HepG2 (cell line): ENCODE measurements at regions not wholly inside any gene's neighbourhood (a gene's known extent, or its start where the extent isn't known, plus 50 kb on each side); places are given as distances from the start of the nearest gene placed in this dataset.

Source experiments
- EED ChIP-seq: sonication (generic); formaldehyde crosslinking; IDR thresholded peaks from 2 replicates; pipeline ENCODE4 v1.5.0; 2020; ENCODE audit warnings: mild to moderate bottlenecking, missing genetic modification reagents
- FOXA1 ChIP-seq, 2 experiments: fragments of 450-650 bp in 1 of 2; sonication (generic) in 1 of 2; formaldehyde crosslinking in 1 of 2; IDR thresholded peaks; 2 replicates each; pipeline versions ENCODE4 v1.4.0 to v1.6.1; 2016 to 2020; ENCODE audit warnings: missing genetic modification reagents in 1 of 2
- HNRNPLL ChIP-seq: fragments of 200-400 bp; formaldehyde crosslinking; IDR thresholded peaks from 2 replicates; pipeline ENCODE4 v1.6.1; 2017; ENCODE audit warnings: mild to moderate bottlenecking, low read depth, low read length; ENCODE audit not compliant: poor library complexity, severe bottlenecking
- KMT2B ChIP-seq: IDR thresholded peaks from 2 replicates; pipeline ENCODE4 v1.6.1; 2016; ENCODE audit warnings: missing genetic modification reagents, missing compliant biosample characterization
- MXI1 ChIP-seq: IDR thresholded peaks from 3 replicates; pipeline ENCODE4 v1.6.1; 2012; ENCODE audit warnings: low read depth, low read length, inconsistent platforms, borderline replicate concordance
- NFYC ChIP-seq: IDR thresholded peaks from 2 replicates; pipeline ENCODE4 v1.6.1; 2016; ENCODE audit warnings: missing genetic modification reagents, missing compliant biosample characterization
- PCBP1 ChIP-seq: fragments of 200-400 bp; formaldehyde crosslinking; IDR thresholded peaks from 2 replicates; pipeline ENCODE4 v1.6.1; 2017; ENCODE audit warnings: mild to moderate bottlenecking, low read depth, low read length, borderline replicate concordance
- RARA ChIP-seq: IDR thresholded peaks from 2 replicates; pipeline ENCODE4 v1.6.1; 2016; ENCODE audit warnings: missing genetic modification reagents, missing compliant biosample characterization
- SNAI1 ChIP-seq: sonication (generic); formaldehyde crosslinking; IDR thresholded peaks from 2 replicates; pipeline ENCODE4 v1.5.0; 2020; ENCODE audit warnings: mild to moderate bottlenecking, missing genetic modification reagents, borderline replicate concordance
- SP4 ChIP-seq: sonication (generic); formaldehyde crosslinking; IDR thresholded peaks from 2 replicates; pipeline ENCODE4 v1.8.1; 2023; ENCODE audit warnings: mild to moderate bottlenecking, missing genetic modification reagents
- STAG1 ChIP-seq: sonication (generic); formaldehyde crosslinking; IDR thresholded peaks from 2 replicates; pipeline ENCODE4 v1.4.0; 2020; ENCODE audit warnings: missing genetic modification reagents
- TCF12 ChIP-seq, 2 experiments: fragments of 450-650 bp in 1 of 2; sonication (generic) in 1 of 2; formaldehyde crosslinking in 1 of 2; IDR thresholded peaks; 2 replicates each; pipeline versions ENCODE4 v1.6.1 to v1.8.0; 2017 to 2022; ENCODE audit warnings: antibody characterized with exemption in 1 of 2, mild to moderate bottlenecking in 1 of 2, missing genetic modification reagents in 1 of 2, moderate library complexity in 1 of 2
- TCF7L2 ChIP-seq: IDR thresholded peaks from 2 replicates; pipeline ENCODE4 v1.6.1; 2011; ENCODE audit warnings: mild to moderate bottlenecking, low read depth, low read length, moderate library complexity
- ZFP36 ChIP-seq: fragments of 150-350 bp; IDR thresholded peaks from 2 replicates; pipeline ENCODE4 v1.6.1; 2018; ENCODE audit warnings: borderline replicate concordance, low read length, low read depth; ENCODE audit not compliant: partially characterized antibody
- ZNF30 ChIP-seq: sonication (generic); formaldehyde crosslinking; IDR thresholded peaks from 2 replicates; pipeline ENCODE4 v1.5.0; 2020; ENCODE audit warnings: mild to moderate bottlenecking, missing genetic modification reagents
- TF ChIP-seq, protein P1 (sequence below): sonication (generic); formaldehyde crosslinking; IDR thresholded peaks from 2 replicates; pipeline ENCODE4 v1.8.1; 2023; ENCODE audit warnings: mild to moderate bottlenecking, missing genetic modification reagents
- TF ChIP-seq, protein P2 (sequence below): sonication (generic); formaldehyde crosslinking; IDR thresholded peaks from 2 replicates; pipeline ENCODE4 v1.5.1; 2020; ENCODE audit warnings: mild to moderate bottlenecking, missing genetic modification reagents, borderline replicate concordance
- TF ChIP-seq, protein P3 (sequence below): sonication (generic); formaldehyde crosslinking; IDR thresholded peaks from 2 replicates; pipeline ENCODE4 v1.4.0; 2020; ENCODE audit warnings: missing genetic modification reagents
- TF ChIP-seq, protein P4 (sequence below): sonication (generic); formaldehyde crosslinking; IDR thresholded peaks from 2 replicates; pipeline ENCODE4 v1.9.0; 2021; ENCODE audit warnings: missing genetic modification reagents, borderline replicate concordance

DNA sequence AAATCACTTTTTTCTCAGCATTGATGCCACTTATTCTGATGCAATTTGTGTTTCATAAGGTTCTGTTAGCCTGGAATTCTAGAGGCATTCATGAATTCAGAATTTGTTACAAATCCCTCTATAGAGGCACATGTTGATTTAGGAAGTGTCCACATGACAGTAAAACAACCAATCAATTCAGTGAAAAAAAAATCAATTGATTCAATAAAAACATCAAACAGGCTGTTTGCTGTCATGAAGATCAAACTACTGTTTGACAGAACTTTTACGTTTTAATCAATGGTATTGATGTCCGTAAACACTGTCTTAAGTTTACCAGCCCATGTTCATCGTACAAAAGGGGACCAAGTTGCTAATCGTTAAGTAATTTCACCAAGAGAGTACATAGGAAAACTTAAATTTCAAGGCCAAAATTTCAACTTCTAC, 261.5 kb downstream of the FIGN start (continued):
- TF ChIP-seq, protein P1, sequence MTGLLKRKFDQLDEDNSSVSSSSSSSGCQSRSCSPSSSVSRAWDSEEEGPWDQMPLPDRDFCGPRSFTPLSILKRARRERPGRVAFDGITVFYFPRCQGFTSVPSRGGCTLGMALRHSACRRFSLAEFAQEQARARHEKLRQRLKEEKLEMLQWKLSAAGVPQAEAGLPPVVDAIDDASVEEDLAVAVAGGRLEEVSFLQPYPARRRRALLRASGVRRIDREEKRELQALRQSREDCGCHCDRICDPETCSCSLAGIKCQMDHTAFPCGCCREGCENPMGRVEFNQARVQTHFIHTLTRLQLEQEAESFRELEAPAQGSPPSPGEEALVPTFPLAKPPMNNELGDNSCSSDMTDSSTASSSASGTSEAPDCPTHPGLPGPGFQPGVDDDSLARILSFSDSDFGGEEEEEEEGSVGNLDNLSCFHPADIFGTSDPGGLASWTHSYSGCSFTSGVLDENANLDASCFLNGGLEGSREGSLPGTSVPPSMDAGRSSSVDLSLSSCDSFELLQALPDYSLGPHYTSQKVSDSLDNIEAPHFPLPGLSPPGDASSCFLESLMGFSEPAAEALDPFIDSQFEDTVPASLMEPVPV: no peak
- TF ChIP-seq MXI1 (0 out of 3 replicates have a peak, but pooled peaks have one; percentile 33), FOXA1 (IDR thresholded peaks at IDR 0.05) (peak; percentile 94), FOXA1 (CRISPR knock-in tag; IDR thresholded peaks at IDR 0.05) (peak; percentile 39; the same call in 1 of the 2 replicates), RARA (CRISPR knock-in tag) (peak; percentile 64), ZNF30 (CRISPR knock-in tag) (no peak), TCF7L2 (peak; percentile 87), PCBP1 (no peak), KMT2B (CRISPR knock-in tag) (no peak), TCF12 (IDR thresholded peaks at IDR 0.05) (no peak), TCF12 (CRISPR knock-in tag; IDR thresholded peaks at IDR 0.05) (peak; percentile 93), HNRNPLL (no peak), SNAI1 (no peak), STAG1 (CRISPR knock-in tag) (no peak), NFYC (CRISPR knock-in tag) (peak; percentile 56), EED (CRISPR knock-in tag) (no peak), SP4 (CRISPR knock-in tag) (no peak), ZFP36 (peak; percentile 60)
- TF ChIP-seq, protein P2, sequence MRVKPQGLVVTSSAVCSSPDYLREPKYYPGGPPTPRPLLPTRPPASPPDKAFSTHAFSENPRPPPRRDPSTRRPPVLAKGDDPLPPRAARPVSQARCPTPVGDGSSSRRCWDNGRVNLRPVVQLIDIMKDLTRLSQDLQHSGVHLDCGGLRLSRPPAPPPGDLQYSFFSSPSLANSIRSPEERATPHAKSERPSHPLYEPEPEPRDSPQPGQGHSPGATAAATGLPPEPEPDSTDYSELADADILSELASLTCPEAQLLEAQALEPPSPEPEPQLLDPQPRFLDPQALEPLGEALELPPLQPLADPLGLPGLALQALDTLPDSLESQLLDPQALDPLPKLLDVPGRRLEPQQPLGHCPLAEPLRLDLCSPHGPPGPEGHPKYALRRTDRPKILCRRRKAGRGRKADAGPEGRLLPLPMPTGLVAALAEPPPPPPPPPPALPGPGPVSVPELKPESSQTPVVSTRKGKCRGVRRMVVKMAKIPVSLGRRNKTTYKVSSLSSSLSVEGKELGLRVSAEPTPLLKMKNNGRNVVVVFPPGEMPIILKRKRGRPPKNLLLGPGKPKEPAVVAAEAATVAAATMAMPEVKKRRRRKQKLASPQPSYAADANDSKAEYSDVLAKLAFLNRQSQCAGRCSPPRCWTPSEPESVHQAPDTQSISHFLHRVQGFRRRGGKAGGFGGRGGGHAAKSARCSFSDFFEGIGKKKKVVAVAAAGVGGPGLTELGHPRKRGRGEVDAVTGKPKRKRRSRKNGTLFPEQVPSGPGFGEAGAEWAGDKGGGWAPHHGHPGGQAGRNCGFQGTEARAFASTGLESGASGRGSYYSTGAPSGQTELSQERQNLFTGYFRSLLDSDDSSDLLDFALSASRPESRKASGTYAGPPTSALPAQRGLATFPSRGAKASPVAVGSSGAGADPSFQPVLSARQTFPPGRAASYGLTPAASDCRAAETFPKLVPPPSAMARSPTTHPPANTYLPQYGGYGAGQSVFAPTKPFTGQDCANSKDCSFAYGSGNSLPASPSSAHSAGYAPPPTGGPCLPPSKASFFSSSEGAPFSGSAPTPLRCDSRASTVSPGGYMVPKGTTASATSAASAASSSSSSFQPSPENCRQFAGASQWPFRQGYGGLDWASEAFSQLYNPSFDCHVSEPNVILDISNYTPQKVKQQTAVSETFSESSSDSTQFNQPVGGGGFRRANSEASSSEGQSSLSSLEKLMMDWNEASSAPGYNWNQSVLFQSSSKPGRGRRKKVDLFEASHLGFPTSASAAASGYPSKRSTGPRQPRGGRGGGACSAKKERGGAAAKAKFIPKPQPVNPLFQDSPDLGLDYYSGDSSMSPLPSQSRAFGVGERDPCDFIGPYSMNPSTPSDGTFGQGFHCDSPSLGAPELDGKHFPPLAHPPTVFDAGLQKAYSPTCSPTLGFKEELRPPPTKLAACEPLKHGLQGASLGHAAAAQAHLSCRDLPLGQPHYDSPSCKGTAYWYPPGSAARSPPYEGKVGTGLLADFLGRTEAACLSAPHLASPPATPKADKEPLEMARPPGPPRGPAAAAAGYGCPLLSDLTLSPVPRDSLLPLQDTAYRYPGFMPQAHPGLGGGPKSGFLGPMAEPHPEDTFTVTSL: peak; percentile 99
- TF ChIP-seq, protein P3, sequence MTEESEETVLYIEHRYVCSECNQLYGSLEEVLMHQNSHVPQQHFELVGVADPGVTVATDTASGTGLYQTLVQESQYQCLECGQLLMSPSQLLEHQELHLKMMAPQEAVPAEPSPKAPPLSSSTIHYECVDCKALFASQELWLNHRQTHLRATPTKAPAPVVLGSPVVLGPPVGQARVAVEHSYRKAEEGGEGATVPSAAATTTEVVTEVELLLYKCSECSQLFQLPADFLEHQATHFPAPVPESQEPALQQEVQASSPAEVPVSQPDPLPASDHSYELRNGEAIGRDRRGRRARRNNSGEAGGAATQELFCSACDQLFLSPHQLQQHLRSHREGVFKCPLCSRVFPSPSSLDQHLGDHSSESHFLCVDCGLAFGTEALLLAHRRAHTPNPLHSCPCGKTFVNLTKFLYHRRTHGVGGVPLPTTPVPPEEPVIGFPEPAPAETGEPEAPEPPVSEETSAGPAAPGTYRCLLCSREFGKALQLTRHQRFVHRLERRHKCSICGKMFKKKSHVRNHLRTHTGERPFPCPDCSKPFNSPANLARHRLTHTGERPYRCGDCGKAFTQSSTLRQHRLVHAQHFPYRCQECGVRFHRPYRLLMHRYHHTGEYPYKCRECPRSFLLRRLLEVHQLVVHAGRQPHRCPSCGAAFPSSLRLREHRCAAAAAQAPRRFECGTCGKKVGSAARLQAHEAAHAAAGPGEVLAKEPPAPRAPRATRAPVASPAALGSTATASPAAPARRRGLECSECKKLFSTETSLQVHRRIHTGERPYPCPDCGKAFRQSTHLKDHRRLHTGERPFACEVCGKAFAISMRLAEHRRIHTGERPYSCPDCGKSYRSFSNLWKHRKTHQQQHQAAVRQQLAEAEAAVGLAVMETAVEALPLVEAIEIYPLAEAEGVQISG: no peak
- TF ChIP-seq, protein P4, sequence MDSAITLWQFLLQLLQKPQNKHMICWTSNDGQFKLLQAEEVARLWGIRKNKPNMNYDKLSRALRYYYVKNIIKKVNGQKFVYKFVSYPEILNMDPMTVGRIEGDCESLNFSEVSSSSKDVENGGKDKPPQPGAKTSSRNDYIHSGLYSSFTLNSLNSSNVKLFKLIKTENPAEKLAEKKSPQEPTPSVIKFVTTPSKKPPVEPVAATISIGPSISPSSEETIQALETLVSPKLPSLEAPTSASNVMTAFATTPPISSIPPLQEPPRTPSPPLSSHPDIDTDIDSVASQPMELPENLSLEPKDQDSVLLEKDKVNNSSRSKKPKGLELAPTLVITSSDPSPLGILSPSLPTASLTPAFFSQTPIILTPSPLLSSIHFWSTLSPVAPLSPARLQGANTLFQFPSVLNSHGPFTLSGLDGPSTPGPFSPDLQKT (CRISPR knock-in tag): no peak
